HCEC 1CT (cell line): ENCODE measurements at regions not wholly inside any gene's neighbourhood (a gene's known extent, or its start where the extent isn't known, plus 50 kb on each side); places are given as distances from the start of the nearest gene placed in this dataset.
"Not testable (repeated sequence)": the region's sequence is repeated elsewhere in the genome, so short reads cannot be mapped to it uniquely, and the experiment has no call there.

Experiments used
- DNase-seq: peaks from one replicate; pipeline ENCODE4 v3.0.0-alpha.2; 2017

DNA sequence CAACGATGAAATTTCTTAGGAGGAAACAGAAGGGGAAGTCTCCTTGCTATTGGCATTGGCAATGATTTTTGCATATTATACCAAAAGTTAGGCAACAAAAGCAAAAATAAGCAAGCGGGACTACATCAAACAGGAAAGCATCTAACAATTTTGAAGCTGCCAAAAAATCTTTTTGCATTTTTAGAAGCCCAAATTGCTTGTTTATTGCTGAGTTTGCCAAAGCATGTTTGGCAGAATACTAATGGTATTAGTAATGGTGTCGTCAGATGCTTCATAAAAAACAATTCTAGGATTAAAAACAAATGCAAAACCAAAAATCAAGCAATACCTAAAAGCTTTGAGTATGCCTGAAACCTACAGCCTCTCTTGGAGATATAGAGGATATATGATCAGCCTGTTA lies 80.0 kb downstream of the GALR1 start:
- no peak for DNase-seq

DNA sequence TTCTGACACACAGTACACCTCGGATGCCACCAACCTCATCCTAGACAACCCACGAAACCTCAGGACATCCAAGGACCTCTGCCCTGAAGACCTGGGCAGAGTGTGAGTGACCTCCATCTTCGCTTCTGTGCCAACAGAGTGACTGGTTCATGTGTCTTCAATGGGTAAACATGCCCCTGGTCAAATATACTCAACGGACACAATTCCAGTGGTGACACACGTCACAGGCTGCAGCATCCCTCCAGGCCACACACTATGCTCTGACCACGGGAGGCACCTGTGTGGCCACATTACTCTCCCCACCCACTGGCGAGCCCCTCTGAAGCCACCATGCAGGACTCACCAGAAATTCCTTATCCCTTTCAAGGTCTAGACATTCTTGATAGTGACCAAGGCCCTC lies 85.2 kb downstream of the GALR1 start:
- no peak for DNase-seq

DNA sequence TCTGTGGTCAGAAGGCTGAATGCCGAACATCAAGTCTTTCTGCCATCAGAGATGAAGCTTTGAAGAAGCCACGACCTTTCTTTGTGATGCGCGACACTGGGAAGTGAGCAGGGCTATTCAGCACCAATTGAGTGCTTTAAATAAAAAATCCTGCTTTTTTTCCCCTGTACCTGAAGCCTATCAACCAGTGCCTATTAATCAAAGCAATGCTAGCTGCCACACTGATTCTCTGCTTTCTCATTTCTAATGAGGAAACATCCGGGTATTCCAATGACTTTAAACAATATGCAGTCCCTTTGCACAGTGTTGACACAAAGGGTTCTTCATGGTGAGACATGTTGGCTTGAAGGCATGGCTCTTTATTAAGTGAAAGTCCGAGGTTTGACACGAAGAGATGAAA lies 88.0 kb downstream of the GALR1 start:
- no peak for DNase-seq

DNA sequence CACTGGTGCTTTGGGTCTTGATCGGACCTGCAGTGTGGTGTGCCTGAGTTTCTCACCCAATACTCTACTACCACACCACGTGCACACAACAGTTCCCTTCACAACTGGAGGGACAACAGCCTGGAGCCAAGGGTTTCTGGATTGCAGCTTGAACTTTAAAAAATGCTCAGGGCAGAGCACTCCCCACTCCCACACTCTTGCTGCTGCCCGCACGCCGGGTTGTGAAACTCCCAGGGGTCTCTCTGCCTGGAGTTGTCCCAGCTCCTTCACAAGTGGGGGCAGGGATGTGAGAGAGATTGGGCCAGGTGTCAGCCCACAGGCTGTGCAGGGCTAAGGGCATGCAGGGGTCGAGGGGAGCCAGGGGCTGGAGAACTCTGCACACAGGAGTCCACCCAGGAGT lies 89.4 kb downstream of the GALR1 start:
- DNase-seq, result no peak

DNA sequence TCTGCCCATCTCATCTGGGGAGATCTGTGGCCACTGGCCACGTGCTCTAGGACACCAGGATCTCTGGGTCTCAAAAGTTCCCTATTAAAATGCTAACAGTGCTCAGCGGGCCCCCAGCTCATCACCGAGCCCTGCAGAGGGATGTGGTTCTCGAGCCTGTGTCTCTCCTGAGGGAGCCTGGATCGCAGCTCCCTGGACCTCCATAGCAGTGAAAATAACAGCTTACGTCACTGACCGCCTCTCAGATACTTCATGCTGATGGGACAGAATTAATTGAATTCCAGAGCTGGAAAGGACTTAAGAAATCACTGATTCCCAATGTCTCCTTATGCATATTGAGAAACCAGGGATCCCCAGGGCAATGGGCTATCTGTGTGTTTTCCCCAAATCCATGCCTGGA lies 90.0 kb downstream of the GALR1 start:
- no peak for DNase-seq

DNA sequence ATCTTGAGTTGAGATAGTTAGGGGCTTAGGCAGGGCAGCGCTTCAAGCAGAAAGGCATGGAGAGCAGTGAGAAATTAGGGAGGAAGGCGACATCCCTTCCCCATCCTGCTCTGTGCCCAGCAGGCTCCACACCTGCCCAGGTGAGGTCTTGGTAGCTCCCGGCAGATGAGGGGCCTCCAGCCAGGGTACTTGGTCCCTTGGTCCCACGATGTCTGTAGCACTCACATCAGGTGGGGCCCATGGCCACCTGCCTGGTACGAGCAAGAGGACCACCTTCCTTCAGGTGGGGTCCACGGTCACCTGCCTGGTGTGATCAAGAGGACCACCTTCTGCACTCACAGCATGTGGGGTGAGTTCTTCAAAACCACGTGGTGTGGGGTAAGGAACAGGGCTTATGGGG lies 91.2 kb downstream of the GALR1 start:
- DNase-seq, result no peak

DNA sequence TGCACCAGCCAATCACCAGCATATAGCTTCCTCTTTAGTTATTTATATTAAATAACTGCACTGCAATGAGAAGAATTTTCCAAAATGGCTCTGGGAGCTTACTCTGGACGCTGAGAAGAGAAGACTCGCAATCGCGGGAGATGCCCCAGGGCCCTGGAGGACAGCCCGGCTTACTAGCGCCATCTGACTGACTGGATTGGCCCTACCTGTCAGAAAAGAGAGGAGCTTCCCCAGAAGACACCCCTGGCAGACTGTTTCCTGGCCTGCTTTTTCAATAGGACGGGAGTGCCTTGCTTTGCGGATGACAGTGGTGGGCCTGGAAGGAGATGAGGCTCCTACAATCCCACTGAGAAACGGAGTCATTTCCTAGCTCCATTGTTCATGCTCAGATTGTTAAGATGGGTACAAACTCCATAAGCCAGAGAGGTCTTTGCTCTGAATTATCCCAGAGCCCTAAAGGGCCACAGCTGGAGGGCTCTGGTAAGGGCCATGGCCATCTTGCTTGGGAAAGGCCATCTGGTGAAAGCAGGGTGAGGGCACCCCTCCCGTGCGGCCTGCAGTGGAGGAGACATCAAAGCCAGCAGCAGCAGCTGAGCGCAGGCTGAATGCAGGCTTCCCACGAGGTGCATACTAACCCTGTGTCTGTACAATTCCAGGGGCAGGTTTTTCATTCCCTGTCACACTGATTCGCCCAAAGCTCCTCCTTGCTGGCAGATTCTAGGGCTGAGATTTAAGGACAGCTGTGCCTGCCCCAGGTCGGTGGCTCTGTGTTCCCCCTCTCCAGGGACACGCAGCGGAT lies 92.1 kb downstream of the GALR1 start:
- no peak for DNase-seq

DNA sequence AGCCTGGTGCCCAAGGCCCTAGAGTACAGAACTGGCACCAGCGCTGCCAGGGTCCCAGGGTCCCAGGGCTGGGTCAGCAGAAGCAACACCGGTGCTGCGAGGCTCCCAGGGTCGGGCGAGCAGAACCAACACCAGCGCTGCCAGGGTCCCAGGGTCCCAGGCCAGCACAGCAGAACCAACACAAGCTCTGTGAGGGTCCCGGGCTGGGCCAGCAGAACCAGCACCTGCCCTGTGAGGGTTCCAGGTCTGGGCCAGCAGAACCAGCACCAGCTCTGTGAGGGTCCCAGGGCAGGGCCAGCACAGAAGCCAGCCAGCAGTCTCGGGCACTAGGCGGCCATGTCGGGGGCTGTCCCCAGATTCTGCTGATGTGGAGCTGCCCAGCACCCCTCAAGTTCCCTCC lies 93.1 kb downstream of the GALR1 start:
- DNase-seq, result no peak

DNA sequence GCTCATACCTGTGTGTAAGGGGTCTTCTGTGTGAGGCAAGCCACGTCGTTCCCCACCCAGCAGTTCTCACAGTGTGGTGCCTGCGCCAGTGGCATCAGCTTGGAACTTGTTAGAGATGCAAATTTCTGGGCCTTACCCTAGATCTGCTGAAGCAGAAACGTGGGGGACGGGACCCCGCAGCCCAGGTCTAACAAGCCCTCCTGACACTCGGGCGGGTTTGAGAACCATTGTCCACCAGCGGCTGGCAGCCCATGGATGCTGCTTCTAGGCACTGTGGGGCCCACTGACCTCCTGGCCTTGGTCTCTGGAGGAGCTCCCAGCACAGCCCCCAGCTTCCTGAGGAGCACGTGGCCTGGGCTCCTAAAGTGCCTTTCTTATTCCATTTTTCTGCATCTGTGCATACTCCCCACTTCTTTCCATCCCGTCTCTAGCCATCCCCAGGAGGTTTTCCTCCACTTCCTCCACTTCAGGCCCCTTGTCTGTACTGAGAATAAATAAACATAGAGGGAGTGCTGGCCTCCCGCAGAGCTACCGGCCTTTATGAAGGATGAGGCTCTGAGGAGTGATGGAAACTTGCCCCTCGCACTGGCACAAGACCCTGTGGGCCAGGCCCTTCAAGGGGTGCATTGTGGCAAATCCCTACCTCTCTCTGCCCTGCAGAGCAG lies 94.3 kb downstream of the GALR1 start:
- DNase-seq, result no peak

DNA sequence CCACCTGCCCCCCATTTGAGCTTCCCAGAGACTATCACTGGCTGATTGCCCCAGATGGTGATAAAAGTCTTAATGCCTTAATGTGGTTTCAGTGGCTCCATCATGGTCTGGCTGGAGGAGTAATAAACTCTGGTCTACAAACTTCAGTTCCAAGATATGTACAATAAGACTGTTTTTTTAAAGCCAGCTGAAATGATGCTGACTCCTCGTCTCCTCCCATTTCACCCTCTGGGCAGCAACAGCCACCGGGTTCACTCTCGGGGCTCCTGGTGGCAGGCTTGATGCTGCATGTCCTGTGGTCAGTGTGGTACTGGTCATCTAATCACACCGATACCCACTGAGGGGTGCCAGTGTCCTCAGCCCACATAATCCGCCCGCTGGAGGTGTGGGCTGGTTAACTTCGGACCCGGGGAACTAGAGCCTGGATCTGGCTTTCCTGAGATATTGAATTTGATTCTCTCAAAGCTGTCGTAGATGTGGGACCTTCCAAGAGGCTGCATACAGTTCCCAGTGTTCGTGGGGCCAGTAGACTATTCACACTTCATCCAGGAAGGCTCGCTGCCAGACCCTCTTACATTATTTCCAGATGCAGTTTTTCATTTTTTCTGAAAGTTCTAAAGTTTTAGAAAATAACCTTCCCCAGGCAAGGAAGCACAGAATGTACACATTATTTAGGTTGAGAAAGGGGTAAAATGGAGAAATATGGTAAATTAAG lies 95.3 kb downstream of the GALR1 start:
- no peak for DNase-seq

DNA sequence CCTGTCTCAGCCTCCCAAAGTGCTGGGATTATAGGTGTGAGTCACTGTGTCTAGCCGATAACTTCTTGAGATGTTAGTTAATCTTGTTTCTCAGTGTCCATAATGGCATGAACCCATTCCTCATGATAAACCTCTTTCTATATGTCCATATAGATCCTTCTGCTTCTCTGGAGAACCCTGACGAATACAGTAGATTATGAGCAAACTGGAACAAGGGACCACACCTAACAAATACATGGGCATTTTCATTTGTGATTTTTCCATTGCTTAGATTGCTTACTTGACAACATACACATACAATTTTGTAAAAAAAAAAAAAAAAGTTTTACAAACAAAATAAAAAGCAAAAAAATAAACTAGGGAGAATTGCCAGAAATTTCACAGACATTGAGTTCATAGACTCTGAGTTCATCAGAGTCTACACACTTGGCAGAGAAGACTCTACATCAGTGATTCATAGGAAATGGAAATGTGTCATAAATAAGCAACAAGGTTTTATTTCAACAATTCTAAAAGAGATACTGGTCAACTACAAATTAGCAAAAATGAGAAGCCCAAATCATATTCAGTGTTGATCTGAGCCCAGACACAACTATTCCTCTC lies 96.7 kb downstream of the GALR1 start:
- peak; percentile 5 for DNase-seq

DNA sequence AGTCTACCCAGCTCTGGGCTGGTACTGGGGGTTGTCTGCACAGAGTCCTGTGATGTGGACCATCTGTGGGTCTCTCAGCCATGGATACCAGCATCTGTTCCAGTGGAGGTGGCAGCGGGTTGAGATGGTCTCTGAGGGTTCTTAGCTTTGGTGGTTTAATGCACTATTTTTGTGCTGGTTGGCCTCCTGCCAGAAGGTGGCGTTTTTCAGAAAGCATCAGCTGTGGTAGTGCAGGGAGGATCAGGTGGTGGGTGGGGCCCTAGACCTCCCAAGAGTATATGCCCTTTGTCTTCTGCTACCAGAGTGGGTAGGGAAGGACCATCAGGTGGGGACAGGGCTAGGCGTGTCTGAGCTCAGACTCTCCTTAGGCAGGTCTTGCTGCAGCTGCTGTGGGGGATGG lies 103.7 kb downstream of the GALR1 start:
- DNase-seq, result not testable (repeated sequence)

DNA sequence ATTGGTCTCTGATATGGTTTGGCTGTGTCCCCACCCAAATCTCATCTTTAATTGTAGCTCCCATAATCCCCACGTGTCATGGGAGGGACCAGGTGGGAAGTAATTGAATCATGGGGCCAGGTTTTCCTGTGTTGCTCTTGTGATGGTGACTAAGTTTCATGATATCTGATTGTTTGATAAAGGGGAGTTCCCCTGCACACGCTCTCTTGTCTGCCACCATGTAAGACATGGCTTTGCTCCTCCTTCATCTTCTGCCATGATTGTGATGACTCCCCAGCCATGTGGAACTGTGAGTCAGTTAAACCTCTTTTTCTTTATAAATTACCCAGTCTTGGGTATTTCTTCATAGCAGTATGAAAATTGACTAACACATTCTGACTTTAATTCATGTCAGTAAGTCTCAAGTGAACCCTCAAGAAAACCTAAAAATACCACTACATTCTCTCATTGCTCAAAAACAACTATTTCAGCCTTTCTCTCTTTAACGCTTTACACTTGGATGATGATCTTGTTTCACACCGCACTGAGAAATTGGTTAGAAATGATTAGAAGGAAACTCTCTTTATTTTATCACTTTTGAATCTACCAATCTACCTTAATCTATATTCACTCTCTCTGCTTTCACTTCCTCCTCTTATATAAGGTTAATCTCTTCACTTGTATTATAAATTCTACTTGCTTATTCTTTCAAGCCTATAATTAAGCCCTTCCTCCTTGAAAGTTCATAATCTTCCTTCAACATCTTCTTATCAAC lies 110.1 kb downstream of the GALR1 start:
- DNase-seq, result no peak

DNA sequence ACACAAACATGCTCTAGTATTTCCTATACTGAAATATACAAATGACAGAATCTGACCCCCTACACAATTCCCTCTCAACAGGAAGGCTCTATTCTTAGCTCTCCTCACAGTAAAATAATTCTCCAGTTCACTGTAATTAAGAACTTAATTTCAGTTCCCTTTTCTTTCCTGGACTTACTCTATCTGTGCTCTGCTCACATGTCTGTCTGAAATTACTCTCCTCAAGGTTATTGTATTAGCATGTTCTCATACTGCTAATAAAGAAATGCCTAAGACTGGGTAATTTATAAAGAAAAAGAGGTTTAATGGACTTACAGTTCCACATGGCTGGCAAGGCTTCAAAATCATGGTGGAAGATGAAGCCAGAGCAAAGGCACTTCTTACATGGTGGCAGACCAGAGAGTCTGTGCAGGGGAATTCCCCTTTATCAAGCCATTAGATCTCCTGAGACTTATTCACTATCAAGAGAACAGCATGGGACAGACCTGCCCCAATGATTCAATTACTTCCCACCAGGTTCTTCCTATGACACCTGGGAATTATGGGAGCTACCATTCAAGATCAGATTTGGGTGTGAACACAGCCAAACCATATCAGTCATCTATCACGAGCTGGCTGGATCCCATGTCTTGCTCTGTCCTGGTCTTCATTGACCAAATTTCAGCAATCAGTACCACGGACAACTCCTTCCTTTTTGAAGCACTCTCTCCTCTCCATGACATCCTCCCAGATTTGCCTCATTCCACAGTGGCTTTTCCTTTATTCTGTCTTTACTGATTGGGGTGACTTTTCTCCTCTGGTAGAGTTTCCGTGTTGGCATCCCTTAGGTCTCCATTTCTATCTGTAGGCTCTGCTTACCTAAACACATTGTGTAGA lies 110.9 kb downstream of the GALR1 start:
- DNase-seq, result no peak

DNA sequence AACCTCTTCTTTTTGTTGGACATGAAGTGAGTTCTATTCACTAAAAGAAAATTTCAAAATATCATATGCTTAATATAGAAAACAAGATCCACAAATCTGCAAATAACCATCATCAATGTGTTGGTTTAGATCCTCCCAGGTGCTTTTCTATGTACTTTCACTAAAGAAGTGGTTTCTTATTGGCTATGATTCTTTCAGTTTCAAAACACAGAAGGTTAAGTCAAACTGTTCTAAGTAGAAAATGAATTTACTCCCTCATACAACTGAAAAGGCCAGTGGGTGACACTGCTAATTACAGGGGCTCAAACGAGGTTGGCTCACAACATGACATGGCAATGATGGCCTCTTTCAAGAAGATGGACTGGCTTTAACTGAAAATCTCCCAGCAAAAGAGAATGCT lies 111.7 kb downstream of the GALR1 start:
- no peak for DNase-seq

DNA sequence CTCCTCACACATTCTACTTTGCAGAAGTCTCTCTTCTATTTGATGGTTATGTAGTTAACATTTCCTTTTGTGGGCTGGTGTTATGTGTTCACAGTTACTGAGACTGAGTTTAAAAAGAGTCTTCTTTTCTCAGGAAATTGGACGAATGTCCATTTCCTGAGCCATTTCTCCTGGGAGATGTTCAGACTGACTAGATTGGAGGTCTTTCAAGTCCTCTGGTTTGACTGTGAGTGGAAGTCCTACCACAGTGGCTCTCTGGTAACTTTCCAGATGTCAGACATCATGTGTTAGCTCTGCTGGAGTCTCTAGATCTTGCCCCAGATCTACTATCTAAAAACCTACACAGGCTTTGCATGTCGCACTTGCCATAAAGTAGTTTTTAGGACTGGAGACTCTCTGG lies 116.0 kb downstream of the GALR1 start:
- DNase-seq, result no peak

DNA sequence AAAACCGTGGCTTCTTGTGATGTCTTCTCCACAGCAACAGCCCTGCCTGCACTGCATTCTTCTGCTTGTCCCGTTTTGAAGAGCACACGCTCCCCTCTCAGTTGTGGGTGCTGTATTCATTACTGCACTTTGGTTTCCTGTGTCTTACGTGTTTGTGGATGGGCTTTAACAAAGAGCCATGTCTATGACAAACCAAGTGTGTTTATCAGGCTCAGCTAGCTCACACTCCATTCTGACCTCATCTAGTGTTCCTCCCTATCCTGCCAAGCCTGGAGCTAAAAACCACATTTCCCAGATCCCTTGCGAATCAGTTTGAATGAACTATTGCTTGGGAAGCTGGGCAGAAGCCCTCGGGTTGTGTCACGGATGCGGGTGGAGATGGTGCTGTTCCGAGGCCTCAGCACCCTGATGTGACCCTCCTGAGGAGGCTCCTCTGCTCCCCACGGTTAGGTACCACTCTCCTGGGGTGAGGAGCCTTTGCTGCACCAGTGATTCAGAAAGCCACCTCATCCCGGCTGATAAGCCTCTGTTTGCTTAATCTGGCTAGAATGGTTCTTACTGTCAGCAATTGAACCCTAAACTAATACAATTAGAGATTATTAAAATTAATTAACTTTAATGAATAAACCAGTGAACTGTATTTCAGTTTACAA lies 116.5 kb downstream of the GALR1 start:
- DNase-seq, result no peak

DNA sequence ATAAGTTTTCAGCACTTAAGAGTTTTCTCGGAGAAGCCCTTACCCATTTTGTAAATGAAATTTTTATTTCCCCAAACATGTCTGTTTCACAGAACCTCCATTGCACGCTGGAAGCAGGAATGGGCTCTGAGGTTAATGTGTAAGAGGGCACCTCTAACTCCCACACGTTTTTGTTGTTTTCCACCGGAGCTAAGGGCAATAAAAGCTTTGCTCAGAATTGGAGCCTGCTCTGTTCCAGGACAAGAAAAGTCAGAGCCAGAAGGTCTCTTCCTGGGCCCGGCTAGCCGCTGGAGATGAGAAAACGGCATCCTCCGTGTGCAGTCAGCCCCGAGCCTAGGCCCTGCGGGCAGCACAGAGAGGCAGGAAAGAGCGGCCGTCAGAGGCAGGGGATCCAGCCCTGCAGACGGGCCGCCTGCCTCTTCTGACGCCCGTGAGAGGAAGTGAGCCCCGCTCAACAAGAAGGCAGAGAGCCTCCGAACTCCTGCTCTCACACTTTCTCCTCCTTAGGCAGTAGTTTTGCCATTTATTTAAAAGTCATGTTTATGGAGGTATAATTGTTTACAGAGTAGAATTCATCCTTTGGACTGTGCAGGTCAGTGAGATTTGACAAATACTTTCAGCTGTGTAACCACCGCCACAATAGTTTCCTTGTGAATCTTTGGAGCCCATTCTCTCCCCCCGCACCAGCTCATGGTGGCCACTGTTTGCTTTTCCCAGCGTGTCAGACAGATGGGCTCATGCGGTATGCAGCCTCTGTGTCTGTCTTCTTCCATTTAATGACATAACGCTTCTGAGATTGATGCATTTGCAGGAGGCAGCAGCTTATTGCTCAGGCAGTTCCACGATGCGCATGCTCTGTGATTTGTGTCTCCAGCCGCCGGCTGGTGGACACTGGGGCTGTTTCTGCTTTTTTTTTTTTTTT lies 117.3 kb downstream of the GALR1 start:
- no peak for DNase-seq

DNA sequence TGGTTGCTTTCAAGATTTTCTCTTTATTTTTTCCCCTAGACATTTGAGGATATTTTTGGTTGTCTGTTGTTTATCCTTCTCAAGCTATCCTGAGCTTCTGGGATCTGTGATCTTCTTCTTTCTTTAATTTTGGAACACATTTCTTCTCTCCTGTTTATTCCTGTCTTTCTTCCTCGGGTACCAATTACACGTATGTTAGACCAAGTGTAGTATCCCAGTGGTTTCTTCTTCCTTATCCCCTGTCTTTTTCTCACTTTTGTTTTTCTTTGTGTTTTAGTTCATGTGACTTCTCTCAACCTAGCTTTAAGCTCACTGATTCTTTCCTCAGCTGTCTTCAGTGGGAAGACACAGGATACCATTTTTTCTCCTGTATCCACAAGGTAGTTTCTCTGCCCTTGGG lies 120.0 kb downstream of the GALR1 start:
- DNase-seq, result no peak
